Stomach (tissue), 4 donors: ENCODE measurements at regions not wholly inside any gene's neighbourhood (a gene's known extent, or its start where the extent isn't known, plus 50 kb on each side); places are given as distances from the start of the nearest gene placed in this dataset.

Experiments used
- EP300 ChIP-seq: sonication (generic); formaldehyde crosslinking; IDR thresholded peaks from one replicate; pipeline ENCODE4 v1.6.1; 2017; ENCODE audit warnings: antibody characterized with exemption
- POLR2AphosphoS5 ChIP-seq, 3 donors: sonication (generic); formaldehyde crosslinking; IDR thresholded peaks; one replicate each; pipeline ENCODE4 v1.6.1; 2016; ENCODE audit warnings: antibody characterized with exemption in 3 of 3
- TF ChIP-seq, protein P1 (sequence below), 7 experiments: fragments of 450-650 bp in 4 of 7; fragments of 200-600 bp in 3 of 7; sonication (generic) in 3 of 7; IDR thresholded peaks; one replicate each; pipeline ENCODE4 v1.5.1; 2016 to 2019; ENCODE audit warnings: antibody characterized with exemption in 7 of 7, control low read depth in 2 of 7, mild to moderate bottlenecking in 1 of 7

- TF ChIP-seq EP300: no peak
- TF ChIP-seq, protein P1, sequence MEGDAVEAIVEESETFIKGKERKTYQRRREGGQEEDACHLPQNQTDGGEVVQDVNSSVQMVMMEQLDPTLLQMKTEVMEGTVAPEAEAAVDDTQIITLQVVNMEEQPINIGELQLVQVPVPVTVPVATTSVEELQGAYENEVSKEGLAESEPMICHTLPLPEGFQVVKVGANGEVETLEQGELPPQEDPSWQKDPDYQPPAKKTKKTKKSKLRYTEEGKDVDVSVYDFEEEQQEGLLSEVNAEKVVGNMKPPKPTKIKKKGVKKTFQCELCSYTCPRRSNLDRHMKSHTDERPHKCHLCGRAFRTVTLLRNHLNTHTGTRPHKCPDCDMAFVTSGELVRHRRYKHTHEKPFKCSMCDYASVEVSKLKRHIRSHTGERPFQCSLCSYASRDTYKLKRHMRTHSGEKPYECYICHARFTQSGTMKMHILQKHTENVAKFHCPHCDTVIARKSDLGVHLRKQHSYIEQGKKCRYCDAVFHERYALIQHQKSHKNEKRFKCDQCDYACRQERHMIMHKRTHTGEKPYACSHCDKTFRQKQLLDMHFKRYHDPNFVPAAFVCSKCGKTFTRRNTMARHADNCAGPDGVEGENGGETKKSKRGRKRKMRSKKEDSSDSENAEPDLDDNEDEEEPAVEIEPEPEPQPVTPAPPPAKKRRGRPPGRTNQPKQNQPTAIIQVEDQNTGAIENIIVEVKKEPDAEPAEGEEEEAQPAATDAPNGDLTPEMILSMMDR (IDR thresholded peaks at IDR 0.05): no peak
- TF ChIP-seq POLR2AphosphoS5 (IDR thresholded peaks at IDR 0.05): no peak
Observed at GRCh38 chr2:60657673-60658072, 98.4 kb upstream of the PAPOLG start.
